ENCODE measurements at regions not wholly inside any gene's neighbourhood (a gene's known extent, or its start where the extent isn't known, plus 50 kb on each side); places are given as distances from the start of the nearest gene placed in this dataset.

DNA sequence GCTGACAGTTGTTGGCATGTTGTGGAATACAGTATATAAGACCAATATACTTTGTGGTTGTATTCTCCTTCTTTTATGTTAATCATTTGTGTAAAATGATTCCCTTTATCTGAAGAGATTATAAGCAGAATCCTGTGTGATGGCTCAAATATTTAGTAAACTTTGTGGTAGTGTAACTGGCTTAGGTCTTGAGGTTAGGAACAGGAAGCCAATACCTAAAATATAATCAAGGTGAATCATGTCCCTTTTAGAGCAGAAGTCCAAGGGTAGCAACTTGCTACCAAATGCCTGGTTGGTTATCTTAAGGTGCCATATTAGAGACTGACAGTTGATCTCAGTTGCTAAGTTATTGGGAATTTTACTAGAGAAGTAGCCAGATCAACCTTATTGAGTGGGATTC lies 398.5 kb upstream of the ADAMTS5 start:
- TF ChIP-seq TAF1 (IDR thresholded peaks at IDR 0.05; ENCODE audit: low read depth) (no peak), EP300 (IDR thresholded peaks at IDR 0.05; ENCODE audit: borderline replicate concordance) (no peak), TCF12 (IDR thresholded peaks at IDR 0.05; ENCODE audit: low read depth) (no peak), CEBPB (IDR thresholded peaks at IDR 0.05) (no peak), CREB1 (IDR thresholded peaks at IDR 0.05; ENCODE audit: low read depth) (no peak), RAD21 (IDR thresholded peaks at IDR 0.05; ENCODE audit: low read depth) (no peak), FOXM1 (IDR thresholded peaks at IDR 0.05; ENCODE audit: borderline replicate concordance, low read depth) (no peak)
- TF ChIP-seq, protein P1, sequence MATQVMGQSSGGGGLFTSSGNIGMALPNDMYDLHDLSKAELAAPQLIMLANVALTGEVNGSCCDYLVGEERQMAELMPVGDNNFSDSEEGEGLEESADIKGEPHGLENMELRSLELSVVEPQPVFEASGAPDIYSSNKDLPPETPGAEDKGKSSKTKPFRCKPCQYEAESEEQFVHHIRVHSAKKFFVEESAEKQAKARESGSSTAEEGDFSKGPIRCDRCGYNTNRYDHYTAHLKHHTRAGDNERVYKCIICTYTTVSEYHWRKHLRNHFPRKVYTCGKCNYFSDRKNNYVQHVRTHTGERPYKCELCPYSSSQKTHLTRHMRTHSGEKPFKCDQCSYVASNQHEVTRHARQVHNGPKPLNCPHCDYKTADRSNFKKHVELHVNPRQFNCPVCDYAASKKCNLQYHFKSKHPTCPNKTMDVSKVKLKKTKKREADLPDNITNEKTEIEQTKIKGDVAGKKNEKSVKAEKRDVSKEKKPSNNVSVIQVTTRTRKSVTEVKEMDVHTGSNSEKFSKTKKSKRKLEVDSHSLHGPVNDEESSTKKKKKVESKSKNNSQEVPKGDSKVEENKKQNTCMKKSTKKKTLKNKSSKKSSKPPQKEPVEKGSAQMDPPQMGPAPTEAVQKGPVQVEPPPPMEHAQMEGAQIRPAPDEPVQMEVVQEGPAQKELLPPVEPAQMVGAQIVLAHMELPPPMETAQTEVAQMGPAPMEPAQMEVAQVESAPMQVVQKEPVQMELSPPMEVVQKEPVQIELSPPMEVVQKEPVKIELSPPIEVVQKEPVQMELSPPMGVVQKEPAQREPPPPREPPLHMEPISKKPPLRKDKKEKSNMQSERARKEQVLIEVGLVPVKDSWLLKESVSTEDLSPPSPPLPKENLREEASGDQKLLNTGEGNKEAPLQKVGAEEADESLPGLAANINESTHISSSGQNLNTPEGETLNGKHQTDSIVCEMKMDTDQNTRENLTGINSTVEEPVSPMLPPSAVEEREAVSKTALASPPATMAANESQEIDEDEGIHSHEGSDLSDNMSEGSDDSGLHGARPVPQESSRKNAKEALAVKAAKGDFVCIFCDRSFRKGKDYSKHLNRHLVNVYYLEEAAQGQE (IDR thresholded peaks at IDR 0.05; ENCODE audit: low read depth) = no peak
- TF ChIP-seq, protein P2, sequence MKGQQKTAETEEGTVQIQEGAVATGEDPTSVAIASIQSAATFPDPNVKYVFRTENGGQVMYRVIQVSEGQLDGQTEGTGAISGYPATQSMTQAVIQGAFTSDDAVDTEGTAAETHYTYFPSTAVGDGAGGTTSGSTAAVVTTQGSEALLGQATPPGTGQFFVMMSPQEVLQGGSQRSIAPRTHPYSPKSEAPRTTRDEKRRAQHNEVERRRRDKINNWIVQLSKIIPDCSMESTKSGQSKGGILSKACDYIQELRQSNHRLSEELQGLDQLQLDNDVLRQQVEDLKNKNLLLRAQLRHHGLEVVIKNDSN (IDR thresholded peaks at IDR 0.05) = no peak

Measured in Ishikawa (cell line).